Stimulated activated naive CD4-positive, alpha-beta T cell (primary cell): ENCODE measurements at regions not wholly inside any gene's neighbourhood (a gene's known extent, or its start where the extent isn't known, plus 50 kb on each side); places are given as distances from the start of the nearest gene placed in this dataset.
"Not testable (repeated sequence)": the region's sequence is repeated elsewhere in the genome, so short reads cannot be mapped to it uniquely, and the experiment has no call there.

Source experiments
- DNase-seq, 6 experiments: peaks; one replicate each; lab custom pipeline; 2025; lab: John Stamatoyannopoulos, UW

DNA sequence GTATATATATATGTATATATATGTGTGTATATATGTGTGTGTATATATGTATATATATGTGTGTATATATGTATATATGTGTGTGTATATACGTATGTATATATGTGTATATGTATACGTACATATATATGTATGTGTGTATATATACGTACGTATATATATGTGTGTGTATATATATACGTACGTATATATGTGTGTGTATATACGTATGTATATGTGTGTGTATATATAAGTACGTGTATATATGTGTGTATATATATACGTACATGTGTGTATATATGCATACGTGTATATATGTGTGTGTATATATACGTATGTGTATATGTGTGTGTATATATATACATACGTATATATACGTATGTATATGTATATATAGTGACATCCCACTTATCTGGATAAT lies 154.4 kb downstream of the CDRT15L2 start:
- no peak for DNase-seq

- DNase-seq: no peak
Measured at GRCh38 chr17:20735796-20736195, 156.3 kb downstream of the CDRT15L2 start.

GRCh38 chr17:20737636-20738035 lies 158.1 kb downstream of the CDRT15L2 start:
- not testable (repeated sequence) for DNase-seq

DNA sequence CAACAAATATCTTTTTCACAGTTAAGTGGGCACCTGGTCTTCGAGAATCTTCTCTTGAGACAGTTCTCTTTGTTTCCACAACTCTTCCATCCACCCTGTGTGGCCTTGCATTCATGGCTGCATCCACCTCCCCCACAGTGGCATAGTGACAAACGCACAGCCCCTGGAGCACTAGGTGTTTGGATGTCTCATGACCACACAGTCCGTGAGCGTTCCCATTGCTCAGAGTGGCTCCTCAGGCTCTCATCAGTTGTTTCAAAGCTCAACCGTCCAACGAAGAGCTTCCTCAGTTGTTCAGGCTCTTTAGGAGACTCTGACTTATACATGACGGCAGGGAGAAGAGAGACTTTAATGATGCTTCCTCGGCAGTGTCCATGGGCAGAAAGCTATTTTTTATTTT lies 191.6 kb downstream of the CDRT15L2 start:
- DNase-seq: no peak

DNA sequence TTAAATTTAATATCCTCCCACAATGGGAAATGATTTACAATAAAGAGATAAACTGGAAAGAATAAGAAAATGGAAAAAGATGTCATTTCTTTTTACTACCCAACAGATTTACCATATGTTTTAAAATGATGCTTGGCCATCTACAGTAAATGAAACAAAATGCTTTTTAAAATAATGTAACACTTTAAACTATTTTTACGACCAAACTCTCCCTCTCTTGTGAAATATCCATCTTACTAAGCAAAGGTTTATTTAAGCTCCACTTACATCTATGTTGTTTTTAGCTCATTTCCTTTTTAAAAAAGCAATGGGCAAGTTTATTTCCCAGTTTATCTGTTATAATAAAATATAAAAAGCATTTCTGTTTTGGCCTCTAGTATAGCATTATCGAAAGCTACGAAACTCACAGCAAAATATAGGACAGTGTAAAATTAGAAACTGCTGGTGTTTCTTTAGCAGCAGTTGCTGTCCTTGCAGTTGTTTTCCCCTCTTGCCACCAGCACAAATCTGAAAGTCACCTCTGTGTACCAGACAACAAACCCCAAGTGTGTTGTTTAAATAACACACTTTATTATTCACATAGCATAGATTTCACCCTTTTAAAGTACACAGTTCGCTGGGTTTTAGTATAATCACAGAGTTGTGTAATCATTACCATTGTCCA lies 195.1 kb downstream of the CDRT15L2 start:
- no peak for DNase-seq

- no peak for DNase-seq
Measured at GRCh38 chr17:20775331-20775730, 195.8 kb downstream of the CDRT15L2 start.

- DNase-seq: no peak
Measured at GRCh38 chr17:20779521-20779920, 200.0 kb downstream of the CDRT15L2 start.

DNA sequence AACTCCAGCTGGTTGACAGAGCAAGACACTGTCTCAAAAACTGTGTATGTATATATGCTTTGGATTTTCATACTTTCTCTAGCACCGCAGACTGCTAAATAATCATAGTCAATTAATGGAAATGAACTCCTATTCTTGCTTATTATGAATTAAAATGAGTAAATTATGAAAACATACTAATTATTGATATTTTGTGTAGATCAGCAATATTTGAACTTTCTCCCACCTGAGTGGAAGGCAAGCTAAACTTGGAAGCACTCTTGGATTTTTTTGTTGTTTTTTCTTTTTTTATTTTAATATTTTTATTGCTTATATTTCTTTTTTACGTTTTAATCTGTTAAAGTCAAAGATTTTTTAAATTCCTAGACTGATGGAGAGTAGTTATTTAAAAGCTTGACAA lies 201.7 kb downstream of the CDRT15L2 start:
- DNase-seq: no peak

GRCh38 chr17:20781869-20782268 lies 202.3 kb downstream of the CDRT15L2 start:
- not testable (repeated sequence) for DNase-seq

GRCh38 chr17:20783091-20783490 lies 203.6 kb downstream of the CDRT15L2 start:
- no peak for DNase-seq

DNA sequence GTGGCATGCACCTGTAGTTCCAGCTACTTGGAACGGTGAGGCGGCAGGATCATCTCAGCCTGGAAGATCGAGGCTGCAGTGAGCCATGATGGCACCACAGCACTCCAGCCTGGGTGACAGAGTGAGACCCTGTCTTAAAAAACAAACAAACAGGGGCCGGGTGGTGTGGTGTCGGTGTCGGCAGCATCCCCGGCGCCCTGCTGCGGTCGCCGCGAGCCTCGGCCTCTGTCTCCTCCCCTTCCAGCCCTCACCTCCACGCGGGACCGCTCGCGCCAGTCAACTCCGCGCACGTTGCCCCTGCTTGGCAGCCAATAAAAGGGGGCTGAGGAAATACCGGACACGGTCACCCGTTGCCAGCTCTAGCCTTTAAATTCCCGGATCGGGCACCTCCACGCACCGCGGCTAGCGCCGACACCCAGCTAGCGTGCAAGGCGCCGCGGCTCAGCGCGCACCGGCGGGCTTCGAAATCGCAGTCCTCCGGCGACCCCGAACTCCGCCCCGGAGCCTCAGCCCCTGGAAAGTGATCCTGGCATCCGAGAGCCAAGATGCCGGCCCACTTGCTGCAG lies 204.7 kb downstream of the CDRT15L2 start:
- DNase-seq: no peak

GRCh38 chr17:20787281-20787680 lies 207.8 kb downstream of the CDRT15L2 start:
- no peak for DNase-seq

- no peak for DNase-seq
Measured at GRCh38 chr17:20791626-20792025, 212.1 kb downstream of the CDRT15L2 start.

DNA sequence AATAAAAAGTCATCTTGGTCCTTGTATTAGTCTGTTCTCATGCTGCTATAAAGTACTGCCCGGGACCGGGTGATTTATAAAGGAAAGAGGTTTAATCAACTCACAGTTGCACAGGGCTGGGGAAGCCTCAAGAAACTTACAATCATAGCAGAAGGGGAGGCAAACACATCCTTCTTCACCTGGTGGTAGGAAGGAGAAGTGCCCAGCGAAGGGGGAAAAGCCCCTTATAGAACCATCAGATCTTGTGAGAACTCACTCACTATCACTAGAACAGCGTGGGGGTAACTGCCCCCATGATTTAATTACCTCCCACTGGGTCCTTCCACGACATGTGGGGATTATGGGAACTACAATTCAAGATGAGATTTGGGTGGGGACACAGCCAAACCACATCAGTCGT lies 215.0 kb downstream of the CDRT15L2 start:
- not testable (repeated sequence) for DNase-seq

- DNase-seq: no peak
Measured at GRCh38 chr17:20797292-20797691, 217.8 kb downstream of the CDRT15L2 start.

GRCh38 chr17:20800146-20800545 lies 220.6 kb downstream of the CDRT15L2 start:
- DNase-seq: no peak

DNA sequence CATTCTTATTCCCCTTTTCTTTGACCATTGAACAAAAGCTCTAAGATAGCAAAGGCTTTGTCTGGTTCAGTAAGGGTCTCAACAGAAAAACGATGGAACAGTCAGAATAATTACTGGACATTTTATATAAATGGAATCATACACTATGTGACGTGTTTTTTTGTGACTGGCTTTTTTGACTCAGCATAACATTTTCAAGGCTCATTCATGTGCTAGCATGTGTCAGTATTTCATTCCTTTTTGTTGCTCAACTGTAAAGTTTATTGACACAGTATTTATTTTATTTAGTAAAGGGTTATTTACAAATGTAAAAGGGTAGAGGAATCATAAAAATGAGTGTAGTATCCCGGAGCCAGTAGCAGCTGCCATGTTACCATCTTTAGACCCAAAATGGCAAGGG lies 226.2 kb downstream of the CDRT15L2 start:
- no peak for DNase-seq

DNA sequence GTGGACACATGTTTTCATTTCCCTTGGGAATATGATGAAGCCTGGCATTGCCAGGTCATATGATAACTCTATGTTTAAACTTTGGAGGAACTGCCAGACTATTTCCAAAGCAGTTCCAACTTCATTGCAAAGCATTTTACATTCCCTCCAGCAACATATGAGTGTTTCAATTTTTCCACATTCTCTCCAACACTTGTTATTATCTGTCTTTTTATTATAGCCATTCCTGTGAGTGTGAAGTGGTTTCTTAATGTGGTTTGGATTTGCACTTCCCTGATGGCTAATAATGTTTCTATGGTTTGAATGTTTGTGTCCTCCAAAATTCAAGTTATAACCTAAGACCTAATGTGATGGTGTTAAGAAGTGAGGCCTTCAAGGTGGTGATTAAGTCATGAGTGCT lies 228.0 kb downstream of the CDRT15L2 start:
- not testable (repeated sequence) for DNase-seq

GRCh38 chr17:20815410-20815809 lies 227.4 kb downstream of the USP22 start:
- not testable (repeated sequence) for DNase-seq

DNA sequence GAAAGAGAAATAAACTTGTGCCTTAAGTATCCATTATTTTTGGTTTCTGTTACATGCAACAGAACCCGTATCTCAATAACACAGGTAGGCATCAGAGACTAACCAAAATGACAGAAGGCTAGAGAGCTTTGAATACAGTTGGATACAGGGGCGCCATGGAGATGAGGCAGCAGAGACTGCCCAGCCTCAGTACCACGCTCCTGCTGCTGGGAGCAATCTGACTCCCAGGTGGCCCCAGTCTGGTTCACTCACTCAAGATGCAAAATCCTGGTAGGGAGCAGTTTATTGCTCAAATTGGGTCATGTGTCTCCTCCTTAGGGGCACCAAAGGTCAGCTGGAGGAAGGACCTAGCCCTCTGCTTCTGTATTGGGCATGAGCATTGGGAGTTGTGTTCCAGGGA lies 218.9 kb downstream of the USP22 start:
- DNase-seq: no peak

GRCh38 chr17:20825539-20825938 lies 217.3 kb downstream of the USP22 start:
- no peak for DNase-seq

GRCh38 chr17:20840453-20840852 lies 202.4 kb downstream of the USP22 start:
- not testable (repeated sequence) for DNase-seq

GRCh38 chr17:20840987-20841865 lies 201.6 kb downstream of the USP22 start:
- DNase-seq: not testable (repeated sequence)
